Suprapubic skin (tissue), 4 donors: ENCODE measurements at regions not wholly inside any gene's neighbourhood (a gene's known extent, or its start where the extent isn't known, plus 50 kb on each side); places are given as distances from the start of the nearest gene placed in this dataset.

ENCODE experiments used
- DNase-seq, 2 donors: peaks; one replicate each; pipeline ENCODE4 v3.0.0-alpha.2; 2019; ENCODE audit warnings: low spot score in 2 of 2
- H3K27ac ChIP-seq: fragments of 200-600 bp; sonication (generic); one replicate; pipeline ENCODE4 v1.5.1; 2019
- H3K27me3 ChIP-seq: fragments of 200-600 bp; sonication (generic); one replicate; pipeline ENCODE4 v1.5.1; 2019
- H3K36me3 ChIP-seq: fragments of 200-600 bp; sonication (generic); one replicate; pipeline ENCODE4 v1.5.1; 2019
- H3K4me1 ChIP-seq: fragments of 200-600 bp; sonication (generic); one replicate; pipeline ENCODE4 v1.5.1; 2019
- H3K4me3 ChIP-seq: fragments of 200-600 bp; sonication (generic); one replicate; pipeline ENCODE4 v1.5.1; 2019; ENCODE audit warnings: mild to moderate bottlenecking
- H3K9me3 ChIP-seq: fragments of 200-600 bp; sonication (generic); one replicate; pipeline ENCODE4 v1.5.1; 2019
- CTCF ChIP-seq, 2 donors: fragments of 200-600 bp in 1 of 2; fragments of 450-650 bp in 1 of 2; sonication (generic) in 1 of 2; IDR thresholded peaks; one replicate each; pipeline ENCODE4 v1.5.1; 2016 to 2019; ENCODE audit warnings: antibody characterized with exemption in 2 of 2, mild to moderate bottlenecking in 1 of 2, moderate library complexity in 1 of 2
- EP300 ChIP-seq: sonication (generic); formaldehyde crosslinking; IDR thresholded peaks from one replicate; pipeline ENCODE4 v1.6.1; 2017; ENCODE audit warnings: antibody characterized with exemption
- POLR2A ChIP-seq, 2 donors: fragments of 450-650 bp; IDR thresholded peaks; one replicate each; pipeline ENCODE4 v1.6.1; 2017; ENCODE audit warnings: antibody characterized with exemption in 2 of 2, mild to moderate bottlenecking in 2 of 2, moderate library complexity in 2 of 2
- POLR2AphosphoS5 ChIP-seq, 3 donors: sonication (generic); formaldehyde crosslinking; IDR thresholded peaks; one replicate each; pipeline ENCODE4 v1.6.1; 2017; ENCODE audit warnings: antibody characterized with exemption in 3 of 3
- WGBS: methylation state at CpG from one replicate; pipeline ENCODE4 v1.1.5; 2018; 5-methylcytosine and 5-hydroxymethylcytosine counted together

- Histone ChIP-seq H3K4me3 (no peak overlapping the region), H3K36me3 (no peaks in the 10 kb centered on the region), H3K27ac (no peak overlapping the region), H3K27me3 (no peaks in the 10 kb centered on the region), H3K4me1 (no peaks in the 10 kb centered on the region), H3K9me3 (no peaks in the 10 kb centered on the region)
- 73% methylated on average over 6 of the region's 6 CpGs for WGBS
- no peak for DNase-seq
- TF ChIP-seq POLR2AphosphoS5 (IDR thresholded peaks at IDR 0.05) (no peak), EP300 (no peak), POLR2A (IDR thresholded peaks at IDR 0.05) (no peak), CTCF (IDR thresholded peaks at IDR 0.05) (no peak)
Measured at GRCh38 chr1:38539931-38540330, 319.6 kb downstream of the RRAGC start.

- no peak for DNase-seq
- WGBS = 69% methylated on average over 4 of the region's 4 CpGs
- Histone ChIP-seq H3K27ac (no peak overlapping the region), H3K27me3 (no peaks in the 10 kb centered on the region), H3K9me3 (no peaks in the 10 kb centered on the region), H3K4me1 (no peaks in the 10 kb centered on the region), H3K4me3 (no peak overlapping the region), H3K36me3 (no peaks in the 10 kb centered on the region)
- TF ChIP-seq POLR2AphosphoS5 (IDR thresholded peaks at IDR 0.05) (no peak), CTCF (IDR thresholded peaks at IDR 0.05) (no peak), POLR2A (IDR thresholded peaks at IDR 0.05) (no peak), EP300 (no peak)
Measured at GRCh38 chr1:38538834-38539233, 320.7 kb downstream of the RRAGC start.

- TF ChIP-seq EP300 (no peak), POLR2A (IDR thresholded peaks at IDR 0.05) (no peak), CTCF (IDR thresholded peaks at IDR 0.05) (no peak), POLR2AphosphoS5 (IDR thresholded peaks at IDR 0.05) (no peak)
- Histone ChIP-seq H3K9me3 (no peaks in the 10 kb centered on the region), H3K4me1 (no peaks in the 10 kb centered on the region), H3K36me3 (no peaks in the 10 kb centered on the region), H3K27ac (no peak overlapping the region), H3K4me3 (no peak overlapping the region), H3K27me3 (no peaks in the 10 kb centered on the region)
- 98% methylated on average over 4 of the region's 4 CpGs for WGBS
- DNase-seq = no peak
Measured at GRCh38 chr1:38536089-38536488, 323.5 kb downstream of the RRAGC start.

- WGBS = 68% methylated on average over 7 of the region's 7 CpGs
- Histone ChIP-seq H3K36me3 (no peaks in the 10 kb centered on the region), H3K27ac (no peak overlapping the region), H3K4me3 (no peak overlapping the region), H3K9me3 (no peaks in the 10 kb centered on the region), H3K27me3 (no peaks in the 10 kb centered on the region), H3K4me1 (no peaks in the 10 kb centered on the region)
- DNase-seq = no peak
- no peak for TF ChIP-seq POLR2AphosphoS5 (IDR thresholded peaks at IDR 0.05)
- no peak for TF ChIP-seq CTCF (IDR thresholded peaks at IDR 0.05)
- no peak for TF ChIP-seq EP300
- TF ChIP-seq POLR2A (IDR thresholded peaks at IDR 0.05) = no peak
Measured at GRCh38 chr1:38534473-38534823, 325.1 kb downstream of the RRAGC start.

GRCh38 chr1:38533772-38534472 lies 325.6 kb downstream of the RRAGC start:
- 44% methylated on average over 5 of the region's 5 CpGs for WGBS
- Histone ChIP-seq H3K4me3 (no peak overlapping the region), H3K4me1 (no peaks in the 10 kb centered on the region), H3K9me3 (no peaks in the 10 kb centered on the region), H3K27ac (no peak overlapping the region), H3K36me3 (no peaks in the 10 kb centered on the region), H3K27me3 (no peaks in the 10 kb centered on the region)
- TF ChIP-seq CTCF (IDR thresholded peaks at IDR 0.05) (no peak), POLR2A (IDR thresholded peaks at IDR 0.05) (no peak), EP300 (no peak), POLR2AphosphoS5 (IDR thresholded peaks at IDR 0.05) (no peak)
- DNase-seq = no peak
